Liver (tissue), 8 donors: ENCODE measurements at regions not wholly inside any gene's neighbourhood (a gene's known extent, or its start where the extent isn't known, plus 50 kb on each side); places are given as distances from the start of the nearest gene placed in this dataset.

Experiments used
- DNase-seq: peaks from one replicate; pipeline ENCODE4 v3.0.0-alpha.2; 2017; ENCODE audit warnings: low spot score
- H3K27ac ChIP-seq, 2 donors: one replicate each; pipeline ENCODE4 v1.7.0; 2013; ENCODE audit warnings: inconsistent platforms in 2 of 2, low read length in 2 of 2, control low read depth in 1 of 2, low read depth in 1 of 2, mild to moderate bottlenecking in 1 of 2
- H3K27me3 ChIP-seq, 4 donors: one replicate each; pipeline versions ENCODE4 v1.6.1 to v1.7.0; 2013; ENCODE audit warnings: low read length in 3 of 4, inconsistent platforms in 1 of 4, mild to moderate bottlenecking in 1 of 4, moderate library complexity in 1 of 4; ENCODE audit not compliant: control insufficient read depth in 4 of 4, insufficient read depth in 4 of 4
- H3K36me3 ChIP-seq, 4 donors: one replicate each; pipeline versions ENCODE4 v1.6.1 to v1.7.0; 2013; ENCODE audit warnings: low read length in 3 of 4, mild to moderate bottlenecking in 3 of 4, low read depth in 1 of 4, moderate library complexity in 1 of 4; ENCODE audit not compliant: control insufficient read depth in 4 of 4, insufficient read depth in 3 of 4
- H3K4me1 ChIP-seq, 4 donors: one replicate each; pipeline versions ENCODE4 v1.6.1 to v1.7.0; 2013; ENCODE audit warnings: low read length in 3 of 4, mild to moderate bottlenecking in 3 of 4, moderate library complexity in 1 of 4; ENCODE audit not compliant: control insufficient read depth in 4 of 4, insufficient read depth in 4 of 4
- H3K4me3 ChIP-seq, 3 donors: one replicate each; pipeline versions ENCODE4 v1.6.1 to v1.7.0; 2013; ENCODE audit warnings: low read length in 3 of 3, control low read depth in 1 of 3, low read depth in 1 of 3, mild to moderate bottlenecking in 1 of 3
- H3K9ac ChIP-seq, 2 donors: one replicate each; pipeline ENCODE4 v1.7.0; 2013; ENCODE audit warnings: low read length in 2 of 2, mild to moderate bottlenecking in 2 of 2, moderate library complexity in 2 of 2, control low read depth in 1 of 2, low read depth in 1 of 2
- H3K9me3 ChIP-seq, 4 donors: one replicate each; pipeline versions ENCODE4 v1.6.1 to v1.7.0; 2013; ENCODE audit warnings: low read length in 3 of 4; ENCODE audit not compliant: control insufficient read depth in 4 of 4
- EGR1 ChIP-seq, 2 donors: IDR thresholded peaks; 2 replicates each; pipeline ENCODE4 v1.6.1; 2016 to 2018; ENCODE audit warnings: antibody characterized with exemption in 2 of 2, low read depth in 2 of 2
- FOXA1 ChIP-seq: IDR thresholded peaks from 2 replicates; pipeline ENCODE4 v1.6.1; 2016; ENCODE audit warnings: antibody characterized with exemption
- FOXA2 ChIP-seq: IDR thresholded peaks from 2 replicates; pipeline ENCODE4 v1.6.1; 2016; ENCODE audit warnings: antibody characterized with exemption
- GABPA ChIP-seq, 2 donors: IDR thresholded peaks in 1 of 2; conservative IDR thresholded peaks in 1 of 2; 2 replicates each; pipeline ENCODE4 v1.6.1; 2016; ENCODE audit warnings: antibody characterized with exemption in 2 of 2, mild to moderate bottlenecking in 1 of 2, moderate library complexity in 1 of 2
- HNF4A ChIP-seq, 2 donors: conservative IDR thresholded peaks; 2 replicates each; pipeline ENCODE4 v1.6.1; 2016; ENCODE audit warnings: antibody characterized with exemption in 2 of 2, mild to moderate bottlenecking in 2 of 2
- HNF4G ChIP-seq: IDR thresholded peaks from 2 replicates; pipeline ENCODE4 v1.6.1; 2016; ENCODE audit warnings: antibody characterized with exemption
- JUND ChIP-seq, 2 donors: IDR thresholded peaks; 2 replicates each; pipeline ENCODE4 v1.6.1; 2016; ENCODE audit warnings: antibody characterized with exemption in 2 of 2
- NR2F2 ChIP-seq: IDR thresholded peaks from 2 replicates; pipeline ENCODE4 v1.6.1; 2016; ENCODE audit warnings: antibody characterized with exemption
- RAD21 ChIP-seq, 2 donors: IDR thresholded peaks; 2 replicates each; pipeline ENCODE4 v1.6.1; 2016; ENCODE audit warnings: antibody characterized with exemption in 2 of 2, mild to moderate bottlenecking in 2 of 2
- RXRA ChIP-seq, 2 donors: IDR thresholded peaks; 2 replicates each; pipeline ENCODE4 v1.6.1; 2017 to 2018; ENCODE audit warnings: antibody characterized with exemption in 2 of 2, mild to moderate bottlenecking in 1 of 2
- SP1 ChIP-seq: IDR thresholded peaks from 2 replicates; pipeline ENCODE4 v1.6.1; 2018; ENCODE audit warnings: antibody characterized with exemption, mild to moderate bottlenecking
- TAF1 ChIP-seq: conservative IDR thresholded peaks from 2 replicates; pipeline ENCODE4 v1.6.1; 2016; ENCODE audit warnings: antibody characterized with exemption, mild to moderate bottlenecking
- YY1 ChIP-seq: IDR thresholded peaks from 2 replicates; pipeline ENCODE4 v1.6.1; 2016; ENCODE audit warnings: antibody characterized with exemption, mild to moderate bottlenecking
- WGBS: extraction: QIAGEN DNeasy Blood & Tissue Kit; methylation state at CpG from one replicate; pipeline ENCODE4 v1.1.7; 2013; 5-methylcytosine and 5-hydroxymethylcytosine counted together
- TF ChIP-seq, protein P1 (sequence below): fragments of 150-350 bp; IDR thresholded peaks from 2 replicates; pipeline ENCODE4 v1.5.1; 2017; ENCODE audit warnings: improper control_type of control experiment, low read depth, low read length; ENCODE audit not compliant: missing input control
- TF ChIP-seq, protein P2 (sequence below): IDR thresholded peaks from 2 replicates; pipeline ENCODE4 v1.6.1; 2016; ENCODE audit warnings: antibody characterized with exemption
- TF ChIP-seq, protein P3 (sequence below): IDR thresholded peaks from 2 replicates; pipeline ENCODE4 v1.6.1; 2016; ENCODE audit warnings: antibody characterized with exemption, mild to moderate bottlenecking
- TF ChIP-seq, protein P4 (sequence below): IDR thresholded peaks from 2 replicates; pipeline ENCODE4 v1.6.1; 2016; ENCODE audit warnings: antibody characterized with exemption
- TF ChIP-seq, protein P5 (sequence below): IDR thresholded peaks from 2 replicates; pipeline ENCODE4 v1.6.1; 2016; ENCODE audit warnings: antibody characterized with exemption
- donor health status: healthy.
- donor health status: healthy.
- donor health status: healthy.
- donor health status: healthy.
- donor health status: healthy.

DNA sequence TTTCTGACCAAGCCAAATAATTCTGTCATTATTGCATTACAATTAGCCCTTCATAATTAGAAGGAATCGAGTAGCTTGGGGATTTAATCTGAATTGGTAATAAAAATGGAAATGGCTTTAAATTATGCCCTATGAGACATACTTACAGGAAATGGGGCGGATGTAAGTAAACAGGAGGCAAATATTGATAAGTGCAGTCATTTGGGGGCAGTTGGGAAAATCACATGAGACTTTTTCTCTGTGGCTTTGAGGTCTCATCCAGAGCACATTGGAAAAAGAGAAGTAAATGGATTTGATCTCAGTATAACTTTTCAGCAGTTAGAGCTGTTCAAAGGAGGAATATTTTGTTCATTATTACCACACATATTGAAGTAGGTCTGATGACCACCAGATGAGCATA, 307.8 kb upstream of the POM121L12 start:
- WGBS, result 47% methylated on average over 2 of the region's 2 CpGs
- no peaks in the 10 kb centered on the region for H3K4me1 ChIP-seq
- TF ChIP-seq NR2F2 (no peak), YY1 (no peak), FOXA2 (no peak), SP1 (no peak), EGR1 (IDR thresholded peaks at IDR 0.05; ENCODE audit: low read depth in 2 of 2) (no peak), GABPA (IDR thresholded peaks at IDR 0.05 in 1 of 2, conservative IDR thresholded peaks at IDR 0.05 in 1 of 2) (no peak), RXRA (IDR thresholded peaks at IDR 0.05) (no peak), HNF4G (no peak), TAF1 (no peak), FOXA1 (no peak), RAD21 (IDR thresholded peaks at IDR 0.05) (no peak), JUND (IDR thresholded peaks at IDR 0.05) (no peak), HNF4A (conservative IDR thresholded peaks at IDR 0.05) (no peak)
- TF ChIP-seq, protein P1, sequence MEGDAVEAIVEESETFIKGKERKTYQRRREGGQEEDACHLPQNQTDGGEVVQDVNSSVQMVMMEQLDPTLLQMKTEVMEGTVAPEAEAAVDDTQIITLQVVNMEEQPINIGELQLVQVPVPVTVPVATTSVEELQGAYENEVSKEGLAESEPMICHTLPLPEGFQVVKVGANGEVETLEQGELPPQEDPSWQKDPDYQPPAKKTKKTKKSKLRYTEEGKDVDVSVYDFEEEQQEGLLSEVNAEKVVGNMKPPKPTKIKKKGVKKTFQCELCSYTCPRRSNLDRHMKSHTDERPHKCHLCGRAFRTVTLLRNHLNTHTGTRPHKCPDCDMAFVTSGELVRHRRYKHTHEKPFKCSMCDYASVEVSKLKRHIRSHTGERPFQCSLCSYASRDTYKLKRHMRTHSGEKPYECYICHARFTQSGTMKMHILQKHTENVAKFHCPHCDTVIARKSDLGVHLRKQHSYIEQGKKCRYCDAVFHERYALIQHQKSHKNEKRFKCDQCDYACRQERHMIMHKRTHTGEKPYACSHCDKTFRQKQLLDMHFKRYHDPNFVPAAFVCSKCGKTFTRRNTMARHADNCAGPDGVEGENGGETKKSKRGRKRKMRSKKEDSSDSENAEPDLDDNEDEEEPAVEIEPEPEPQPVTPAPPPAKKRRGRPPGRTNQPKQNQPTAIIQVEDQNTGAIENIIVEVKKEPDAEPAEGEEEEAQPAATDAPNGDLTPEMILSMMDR, result no peak
- TF ChIP-seq, protein P2, sequence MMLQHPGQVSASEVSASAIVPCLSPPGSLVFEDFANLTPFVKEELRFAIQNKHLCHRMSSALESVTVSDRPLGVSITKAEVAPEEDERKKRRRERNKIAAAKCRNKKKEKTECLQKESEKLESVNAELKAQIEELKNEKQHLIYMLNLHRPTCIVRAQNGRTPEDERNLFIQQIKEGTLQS, result no peak
- TF ChIP-seq, protein P3, sequence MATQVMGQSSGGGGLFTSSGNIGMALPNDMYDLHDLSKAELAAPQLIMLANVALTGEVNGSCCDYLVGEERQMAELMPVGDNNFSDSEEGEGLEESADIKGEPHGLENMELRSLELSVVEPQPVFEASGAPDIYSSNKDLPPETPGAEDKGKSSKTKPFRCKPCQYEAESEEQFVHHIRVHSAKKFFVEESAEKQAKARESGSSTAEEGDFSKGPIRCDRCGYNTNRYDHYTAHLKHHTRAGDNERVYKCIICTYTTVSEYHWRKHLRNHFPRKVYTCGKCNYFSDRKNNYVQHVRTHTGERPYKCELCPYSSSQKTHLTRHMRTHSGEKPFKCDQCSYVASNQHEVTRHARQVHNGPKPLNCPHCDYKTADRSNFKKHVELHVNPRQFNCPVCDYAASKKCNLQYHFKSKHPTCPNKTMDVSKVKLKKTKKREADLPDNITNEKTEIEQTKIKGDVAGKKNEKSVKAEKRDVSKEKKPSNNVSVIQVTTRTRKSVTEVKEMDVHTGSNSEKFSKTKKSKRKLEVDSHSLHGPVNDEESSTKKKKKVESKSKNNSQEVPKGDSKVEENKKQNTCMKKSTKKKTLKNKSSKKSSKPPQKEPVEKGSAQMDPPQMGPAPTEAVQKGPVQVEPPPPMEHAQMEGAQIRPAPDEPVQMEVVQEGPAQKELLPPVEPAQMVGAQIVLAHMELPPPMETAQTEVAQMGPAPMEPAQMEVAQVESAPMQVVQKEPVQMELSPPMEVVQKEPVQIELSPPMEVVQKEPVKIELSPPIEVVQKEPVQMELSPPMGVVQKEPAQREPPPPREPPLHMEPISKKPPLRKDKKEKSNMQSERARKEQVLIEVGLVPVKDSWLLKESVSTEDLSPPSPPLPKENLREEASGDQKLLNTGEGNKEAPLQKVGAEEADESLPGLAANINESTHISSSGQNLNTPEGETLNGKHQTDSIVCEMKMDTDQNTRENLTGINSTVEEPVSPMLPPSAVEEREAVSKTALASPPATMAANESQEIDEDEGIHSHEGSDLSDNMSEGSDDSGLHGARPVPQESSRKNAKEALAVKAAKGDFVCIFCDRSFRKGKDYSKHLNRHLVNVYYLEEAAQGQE, result no peak
- TF ChIP-seq, protein P4, sequence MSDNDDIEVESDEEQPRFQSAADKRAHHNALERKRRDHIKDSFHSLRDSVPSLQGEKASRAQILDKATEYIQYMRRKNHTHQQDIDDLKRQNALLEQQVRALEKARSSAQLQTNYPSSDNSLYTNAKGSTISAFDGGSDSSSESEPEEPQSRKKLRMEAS, result no peak
- TF ChIP-seq, protein P5, sequence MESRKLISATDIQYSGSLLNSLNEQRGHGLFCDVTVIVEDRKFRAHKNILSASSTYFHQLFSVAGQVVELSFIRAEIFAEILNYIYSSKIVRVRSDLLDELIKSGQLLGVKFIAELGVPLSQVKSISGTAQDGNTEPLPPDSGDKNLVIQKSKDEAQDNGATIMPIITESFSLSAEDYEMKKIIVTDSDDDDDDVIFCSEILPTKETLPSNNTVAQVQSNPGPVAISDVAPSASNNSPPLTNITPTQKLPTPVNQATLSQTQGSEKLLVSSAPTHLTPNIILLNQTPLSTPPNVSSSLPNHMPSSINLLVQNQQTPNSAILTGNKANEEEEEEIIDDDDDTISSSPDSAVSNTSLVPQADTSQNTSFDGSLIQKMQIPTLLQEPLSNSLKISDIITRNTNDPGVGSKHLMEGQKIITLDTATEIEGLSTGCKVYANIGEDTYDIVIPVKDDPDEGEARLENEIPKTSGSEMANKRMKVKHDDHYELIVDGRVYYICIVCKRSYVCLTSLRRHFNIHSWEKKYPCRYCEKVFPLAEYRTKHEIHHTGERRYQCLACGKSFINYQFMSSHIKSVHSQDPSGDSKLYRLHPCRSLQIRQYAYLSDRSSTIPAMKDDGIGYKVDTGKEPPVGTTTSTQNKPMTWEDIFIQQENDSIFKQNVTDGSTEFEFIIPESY, result no peak
- no peak overlapping the region for H3K9ac ChIP-seq
- H3K4me3 ChIP-seq, result no peak overlapping the region
- no peaks in the 10 kb centered on the region for H3K36me3 ChIP-seq
- H3K9me3 ChIP-seq, result no peaks in the 10 kb centered on the region
- no peaks in the 10 kb centered on the region for H3K27me3 ChIP-seq
- H3K27ac ChIP-seq, result no peak overlapping the region
- DNase-seq, result no peak

DNA sequence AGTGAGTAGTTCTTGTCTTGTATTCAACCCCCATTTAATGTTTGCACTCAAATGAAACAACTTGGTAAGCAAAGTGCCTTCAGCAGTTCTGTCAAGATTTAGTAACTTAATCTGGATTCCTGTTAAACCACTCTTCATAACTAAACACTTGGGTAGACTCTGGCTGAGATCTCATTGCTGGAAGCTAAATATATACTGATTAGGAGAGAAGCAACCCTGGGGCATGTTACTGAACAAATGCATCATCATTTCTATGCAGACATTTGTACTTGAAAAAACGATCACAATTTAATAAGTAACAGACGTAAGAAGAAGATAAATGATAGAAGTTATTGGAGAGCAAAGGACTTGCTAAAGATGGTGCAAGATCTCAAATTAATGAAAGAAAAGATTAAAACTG, 308.4 kb upstream of the POM121L12 start:
- WGBS, result 38% methylated on average over 2 of the region's 2 CpGs
- Histone ChIP-seq H3K4me1 (no peaks in the 10 kb centered on the region), H3K9ac (no peak overlapping the region), H3K9me3 (no peaks in the 10 kb centered on the region), H3K4me3 (no peak overlapping the region), H3K27ac (no peak overlapping the region), H3K27me3 (no peaks in the 10 kb centered on the region), H3K36me3 (no peaks in the 10 kb centered on the region)
- no peak for DNase-seq
- TF ChIP-seq, protein P1, result no peak
- TF ChIP-seq, protein P3, result no peak
- no peak for TF ChIP-seq NR2F2
- no peak for TF ChIP-seq GABPA (IDR thresholded peaks at IDR 0.05 in 1 of 2, conservative IDR thresholded peaks at IDR 0.05 in 1 of 2)
- no peak for TF ChIP-seq RXRA (IDR thresholded peaks at IDR 0.05)
- no peak for TF ChIP-seq RAD21 (IDR thresholded peaks at IDR 0.05)
